Spleen (tissue), 7 donors: ENCODE measurements at regions not wholly inside any gene's neighbourhood (a gene's known extent, or its start where the extent isn't known, plus 50 kb on each side); places are given as distances from the start of the nearest gene placed in this dataset.

Experiments
- CTCF ChIP-seq, 11 experiments: fragments of 200-600 bp in 7 of 11; fragments of 450-650 bp in 4 of 11; sonication (generic) in 4 of 11; IDR thresholded peaks in 8 of 11; conservative IDR thresholded peaks in 3 of 11; 1 replicate in 7 of 11; 2 replicates in 4 of 11; pipeline versions ENCODE4 v1.4.0 to v1.8.0; 2016 to 2021; ENCODE audit warnings: antibody characterized with exemption in 11 of 11, inconsistent platforms in 4 of 11, mild to moderate bottlenecking in 1 of 11
- POLR2AphosphoS5 ChIP-seq, 3 donors: sonication (generic); formaldehyde crosslinking; IDR thresholded peaks; one replicate each; pipeline ENCODE4 v1.5.1; 2017; ENCODE audit warnings: antibody characterized with exemption in 3 of 3
- donor health status: DM: no; HTN: no; CAD: no; lungs with moderate emphysema.
- donor health status: DM: no; HTN: no; CAD: no.
- donor health status: DM: no; HTN: no; CAD: no.

- TF ChIP-seq CTCF (IDR thresholded peaks at IDR 0.05 in 8 of 11, conservative IDR thresholded peaks at IDR 0.05 in 3 of 11) (no peak), POLR2AphosphoS5 (IDR thresholded peaks at IDR 0.05) (no peak)
Measured at GRCh38 chr18:76145521-76146376, 349.3 kb downstream of the ZNF516 start.
